ENCODE measurements at regions not wholly inside any gene's neighbourhood (a gene's known extent, or its start where the extent isn't known, plus 50 kb on each side); places are given as distances from the start of the nearest gene placed in this dataset.
"Not testable (repeated sequence)": the region's sequence is repeated elsewhere in the genome, so short reads cannot be mapped to it uniquely, and the experiment has no call there.

DNA sequence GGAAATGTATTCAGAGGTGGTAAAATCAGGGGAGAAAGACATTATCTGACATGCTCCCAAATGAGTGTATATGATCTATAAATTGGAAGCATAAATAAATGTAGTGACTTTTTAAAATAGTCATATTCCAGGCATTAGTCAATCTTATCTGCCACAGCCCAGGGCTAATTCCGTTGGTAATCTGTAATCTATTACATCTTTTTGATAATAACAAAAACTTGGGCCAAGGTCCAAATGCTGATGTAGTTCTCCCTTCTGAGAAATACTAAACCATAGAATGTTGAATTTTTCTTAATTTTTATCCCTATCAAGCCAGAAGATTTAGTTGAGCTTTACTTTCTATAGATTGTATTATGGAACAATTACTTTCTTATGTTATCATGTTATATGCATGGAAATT, 1279.8 kb downstream of the EPHA7 start:
- DNase-seq (ENCODE audit: low spot score): no peak

DNA sequence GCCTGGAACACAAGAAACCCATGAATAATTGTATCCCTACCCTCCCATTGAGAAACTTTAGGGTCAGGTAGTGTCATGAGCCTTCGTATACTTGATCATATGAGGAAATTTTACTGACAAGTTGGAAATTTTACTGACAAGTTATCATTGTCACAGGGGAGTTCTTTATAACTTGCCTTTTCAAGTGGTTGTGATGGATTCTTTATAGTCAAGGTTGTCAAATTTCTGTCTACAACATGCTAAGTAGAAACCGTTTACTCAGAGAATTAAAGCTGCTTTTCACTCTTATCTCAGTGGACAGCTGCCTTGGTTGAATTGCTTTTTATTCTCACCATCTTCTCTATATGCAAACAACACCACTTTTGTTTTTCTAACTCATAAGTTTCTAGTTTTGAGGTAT, 1286.4 kb downstream of the EPHA7 start:
- DNase-seq (ENCODE audit: low spot score): no peak

DNA sequence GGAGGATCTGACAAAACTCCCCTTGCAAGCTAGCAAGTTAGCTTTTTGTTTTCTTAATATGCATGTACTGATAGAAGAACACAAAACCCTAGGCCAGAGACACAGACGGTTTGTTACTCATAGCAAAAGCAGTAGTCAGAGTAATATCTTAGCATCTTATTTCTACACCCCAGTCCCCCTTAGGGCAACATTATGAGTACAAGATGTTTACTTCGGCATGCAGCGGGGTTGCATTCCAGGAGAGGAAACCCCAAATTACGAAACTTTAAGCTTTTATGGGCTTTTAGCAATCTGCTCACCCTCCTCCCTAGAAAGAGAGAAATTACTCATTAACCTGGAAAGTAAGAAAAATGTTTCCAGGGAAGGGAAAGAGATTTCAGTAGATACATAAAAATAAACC, 1286.9 kb downstream of the EPHA7 start:
- DNase-seq (ENCODE audit: low spot score): no peak

DNA sequence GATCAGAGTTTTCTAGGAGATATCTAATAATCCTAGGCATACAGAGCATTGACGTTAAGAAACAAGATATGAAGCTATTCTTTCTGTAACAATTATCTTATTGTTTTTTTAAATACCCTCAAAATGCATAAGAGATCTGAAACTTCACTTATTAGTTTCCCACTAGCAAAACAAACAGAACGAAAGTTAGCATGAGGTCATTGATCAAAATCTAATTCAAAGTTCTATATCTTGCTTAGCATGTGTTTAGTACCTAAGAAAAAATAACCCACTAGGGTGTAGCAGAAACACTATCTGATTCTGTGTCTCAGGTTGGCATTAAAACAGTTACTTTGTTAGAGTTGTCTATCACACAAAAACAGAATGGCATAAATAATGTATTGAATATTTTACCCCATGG, 1288.4 kb downstream of the EPHA7 start:
- DNase-seq (ENCODE audit: low spot score): no peak

DNA sequence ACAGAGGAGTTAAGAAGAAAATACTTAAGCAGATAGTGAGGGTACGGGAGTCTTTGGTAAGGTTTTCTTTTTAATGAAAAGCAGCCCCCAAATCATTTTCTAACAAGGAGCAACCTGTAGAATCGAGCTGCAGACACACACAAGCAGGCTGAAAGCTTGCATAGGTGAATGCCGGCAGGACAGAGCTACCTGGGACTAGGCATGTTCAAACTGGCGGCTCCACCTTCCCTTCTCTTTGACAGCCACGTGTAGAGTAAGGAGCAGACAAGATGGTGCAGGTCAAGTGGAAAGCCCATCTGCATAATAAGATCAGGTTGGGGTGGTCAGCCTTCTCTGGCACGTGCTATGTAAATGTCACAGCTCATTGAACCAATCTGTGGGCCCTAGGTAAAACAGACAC, 1292.4 kb downstream of the EPHA7 start:
- DNase-seq (ENCODE audit: low spot score): no peak

DNA sequence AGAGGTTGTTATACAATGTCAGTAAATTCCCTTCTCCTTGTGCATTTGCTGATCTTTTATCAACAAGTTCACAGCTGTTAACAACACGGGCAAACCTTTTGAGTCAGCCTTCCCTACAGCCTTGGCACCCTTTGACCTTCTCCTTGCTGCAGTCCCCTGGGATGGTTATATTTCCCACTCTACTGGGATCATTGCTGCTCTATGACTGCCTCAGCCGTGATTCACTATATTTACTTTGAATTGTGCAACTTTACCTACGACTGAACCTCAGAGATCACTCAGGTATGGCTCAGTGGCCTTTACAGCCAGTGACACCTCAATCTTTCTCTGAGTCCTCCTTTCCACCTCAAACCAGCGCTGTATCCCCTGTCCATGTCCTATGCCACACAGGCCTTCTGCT, 1293.3 kb downstream of the EPHA7 start:
- DNase-seq (ENCODE audit: low spot score): no peak

DNA sequence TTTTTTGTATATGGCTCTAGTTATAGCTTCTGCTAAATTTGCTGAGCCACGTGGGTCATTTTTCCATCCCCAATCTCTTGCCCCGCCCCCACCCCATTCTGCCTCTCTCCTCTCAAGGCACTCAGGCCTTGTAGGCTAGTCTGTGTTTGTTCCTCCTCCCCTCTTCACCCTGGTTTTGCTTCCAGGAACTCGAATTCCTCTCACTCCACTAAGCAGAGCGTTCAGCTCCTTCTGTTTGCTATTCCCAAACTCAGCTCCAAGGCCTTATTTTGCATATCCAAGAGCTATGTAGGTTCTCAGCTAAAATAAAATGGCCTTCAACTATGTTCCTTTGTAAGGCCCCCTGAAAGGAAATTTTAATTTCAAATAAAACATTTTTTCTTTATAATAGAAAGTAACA, 1293.7 kb downstream of the EPHA7 start:
- DNase-seq (ENCODE audit: low spot score): no peak

DNA sequence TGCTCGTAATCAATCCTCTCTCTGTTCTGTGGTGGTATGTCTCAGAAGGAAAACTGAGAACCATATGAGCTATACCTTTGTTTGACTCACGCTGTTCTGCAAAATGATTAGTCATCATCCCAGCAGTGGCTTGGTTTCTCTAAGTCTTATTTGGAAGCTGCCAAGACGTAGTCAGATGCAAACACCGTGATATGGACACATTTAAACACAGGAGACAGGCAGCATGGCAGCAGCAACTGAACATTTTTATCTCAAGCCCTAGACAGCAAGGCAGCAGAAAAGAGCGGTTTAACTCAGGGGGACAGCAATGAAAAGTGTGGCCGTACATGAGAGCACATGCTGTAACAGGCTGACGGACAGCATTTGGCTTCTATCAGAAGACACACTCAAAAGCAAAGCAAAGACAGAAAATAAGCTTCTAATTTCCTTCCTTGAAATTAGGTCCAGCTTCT, 1295.1 kb downstream of the EPHA7 start:
- no peak for DNase-seq (ENCODE audit: low spot score)

DNA sequence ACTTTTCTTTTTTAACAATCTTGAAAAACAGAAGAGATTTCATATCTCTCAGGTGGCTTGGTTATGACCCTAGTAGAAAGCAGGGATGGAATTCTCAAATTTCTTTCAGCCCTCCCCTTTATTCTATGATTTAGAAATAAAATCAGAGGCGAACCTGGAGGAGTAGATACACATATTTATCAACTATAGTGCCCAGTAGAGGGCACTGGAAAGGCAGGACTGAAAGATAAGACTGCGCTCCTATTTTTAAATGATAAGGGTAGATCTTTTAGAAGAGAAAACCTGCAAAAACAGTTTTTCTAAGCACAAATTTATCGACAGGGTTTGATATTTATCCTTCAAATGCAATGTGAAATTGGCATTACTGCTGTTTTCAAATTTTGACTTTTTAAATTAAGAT, 1296.6 kb downstream of the EPHA7 start:
- peak; percentile 12 for DNase-seq (ENCODE audit: low spot score)

DNA sequence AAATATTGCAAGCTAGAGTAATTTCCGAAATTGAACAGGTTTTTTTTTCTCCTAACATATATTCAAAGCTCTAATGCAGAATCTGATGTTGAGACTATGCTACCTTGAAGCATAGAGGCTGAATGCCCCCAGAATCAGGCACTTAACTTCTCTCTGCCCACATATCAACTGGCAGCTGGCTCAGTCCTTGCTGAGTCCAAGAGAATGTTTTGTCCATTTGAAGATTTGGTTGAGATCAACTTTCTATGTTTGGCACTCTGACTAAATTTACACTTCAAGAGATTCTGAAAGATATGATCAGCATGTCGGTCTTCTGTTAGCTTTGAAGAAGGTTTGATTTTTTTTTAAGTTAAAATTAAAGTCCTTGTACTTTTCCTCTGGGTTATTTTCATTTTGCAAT, 1298.1 kb downstream of the EPHA7 start:
- DNase-seq (ENCODE audit: low spot score): no peak

DNA sequence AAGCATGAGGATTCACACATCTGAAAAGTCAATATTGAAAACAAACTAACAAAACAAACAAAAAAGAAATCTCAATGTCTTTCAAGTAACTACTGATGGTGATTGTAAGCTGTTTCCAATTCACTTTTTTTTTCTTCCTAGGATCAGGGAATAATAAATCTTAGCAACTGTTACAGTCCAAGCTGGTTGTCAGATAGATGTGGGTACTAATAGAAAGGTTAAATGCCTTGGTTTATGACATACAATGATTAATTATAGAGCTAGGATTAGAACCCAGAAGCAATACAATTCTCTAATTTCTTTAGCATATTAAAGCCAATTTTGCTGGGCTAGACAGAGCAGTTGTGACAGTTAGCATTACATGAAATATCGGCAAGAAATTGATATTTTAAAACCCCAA, 1301.6 kb downstream of the EPHA7 start:
- no peak for DNase-seq (ENCODE audit: low spot score)

DNA sequence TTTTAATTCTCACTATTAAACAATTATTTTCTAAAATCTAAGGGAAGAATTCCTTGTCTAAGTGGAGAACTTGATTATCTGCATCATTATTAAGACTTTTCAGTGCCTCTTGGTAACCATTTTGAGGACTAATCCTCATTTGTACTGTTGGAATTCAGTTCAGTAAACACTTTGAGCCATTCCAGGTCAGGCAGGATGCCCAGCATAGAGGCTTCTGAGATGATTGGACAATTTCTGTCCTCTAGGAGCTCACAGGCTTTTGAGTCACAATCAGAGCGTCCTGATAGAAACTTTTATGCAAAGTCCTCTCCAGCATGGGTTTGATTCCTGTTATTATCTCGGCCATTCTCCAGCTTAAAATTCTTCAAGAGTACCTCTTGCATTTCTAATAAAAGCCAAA, 1304.6 kb downstream of the EPHA7 start:
- peak; percentile 48 for DNase-seq (ENCODE audit: low spot score)

DNA sequence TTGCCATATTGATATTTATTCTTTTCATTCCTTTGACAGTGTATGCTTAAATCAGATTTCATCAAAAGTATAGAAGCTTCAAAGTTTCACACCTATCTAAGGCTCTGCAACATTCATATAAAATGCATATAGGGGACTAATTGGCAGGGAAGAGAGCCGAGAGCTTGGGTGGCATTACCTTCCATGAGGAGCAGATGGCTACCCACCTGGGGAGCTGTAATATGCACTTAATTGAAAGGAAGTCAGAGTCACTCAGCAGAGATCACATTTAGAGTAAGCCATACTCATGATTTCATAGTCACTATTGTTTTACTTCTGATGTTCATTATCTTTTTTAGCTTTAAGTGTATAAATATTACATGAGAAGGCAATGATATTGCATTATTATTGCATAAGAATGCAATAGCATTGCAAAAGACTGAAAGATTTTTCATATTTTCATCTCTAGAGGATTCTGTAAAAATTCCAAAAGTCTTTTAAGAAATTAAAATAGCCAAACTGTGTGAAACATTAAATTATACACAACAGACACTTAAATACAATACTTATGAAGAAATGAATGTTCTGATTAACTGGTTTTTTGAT, 1305.2 kb downstream of the EPHA7 start:
- peak; percentile 45 for DNase-seq (ENCODE audit: low spot score)

DNA sequence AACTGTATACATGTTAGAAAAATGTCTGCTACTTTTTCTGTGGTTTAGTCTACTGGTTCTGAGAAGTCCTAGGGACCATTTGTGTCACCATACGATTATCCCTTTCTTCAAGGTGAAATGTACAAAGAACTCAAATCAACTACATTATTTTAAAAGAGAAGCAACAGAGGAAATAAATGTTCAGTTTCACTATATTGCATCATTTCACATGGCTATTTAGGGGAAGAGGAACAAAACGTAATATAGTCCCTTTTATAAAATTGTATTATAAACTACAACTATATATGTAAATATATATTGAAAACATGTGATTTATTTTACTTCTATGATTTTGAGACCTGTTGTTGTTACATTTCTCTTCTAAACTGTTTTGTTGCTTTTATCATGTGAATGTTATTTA, 1308.0 kb downstream of the EPHA7 start:
- DNase-seq (ENCODE audit: low spot score): no peak

DNA sequence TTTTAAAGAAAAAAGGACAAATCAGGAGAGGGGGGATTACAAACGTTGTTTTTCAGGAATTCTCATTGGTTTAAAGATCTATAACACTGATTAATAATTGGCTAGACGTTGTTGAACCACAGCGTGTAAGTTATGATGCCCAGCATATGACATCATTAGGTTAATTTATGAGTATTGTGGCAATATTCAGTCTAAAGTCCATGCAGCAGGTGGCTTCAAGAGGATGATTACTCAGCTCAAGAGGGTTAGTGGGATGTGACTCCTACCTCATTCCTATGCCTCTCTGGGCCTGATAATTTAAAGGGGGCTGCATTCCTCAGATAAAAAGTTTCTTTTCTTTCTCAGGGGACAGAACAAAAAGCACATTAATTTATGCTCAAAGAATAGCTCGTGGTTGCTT, 1309.0 kb downstream of the EPHA7 start:
- no peak for DNase-seq (ENCODE audit: low spot score)

DNA sequence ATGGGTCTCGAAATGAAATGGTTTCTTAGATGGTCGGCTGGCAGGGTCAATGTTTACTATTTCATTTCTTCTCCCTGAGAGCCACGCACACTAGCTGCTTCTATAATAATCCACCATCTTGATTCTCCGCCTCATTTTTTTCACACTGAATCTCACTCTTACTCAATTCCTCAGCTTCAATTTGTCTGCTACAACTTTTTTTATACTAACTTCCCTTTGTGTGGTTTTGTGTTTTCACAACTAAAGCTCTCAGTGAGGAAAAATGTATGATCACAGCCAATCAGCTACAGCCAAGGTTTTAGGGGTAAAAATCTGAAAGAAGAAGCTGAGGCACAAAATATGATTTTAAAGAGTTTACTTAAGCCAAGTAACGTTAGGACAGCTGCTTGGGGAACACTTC, 1309.4 kb downstream of the EPHA7 start:
- DNase-seq (ENCODE audit: low spot score): no peak

DNA sequence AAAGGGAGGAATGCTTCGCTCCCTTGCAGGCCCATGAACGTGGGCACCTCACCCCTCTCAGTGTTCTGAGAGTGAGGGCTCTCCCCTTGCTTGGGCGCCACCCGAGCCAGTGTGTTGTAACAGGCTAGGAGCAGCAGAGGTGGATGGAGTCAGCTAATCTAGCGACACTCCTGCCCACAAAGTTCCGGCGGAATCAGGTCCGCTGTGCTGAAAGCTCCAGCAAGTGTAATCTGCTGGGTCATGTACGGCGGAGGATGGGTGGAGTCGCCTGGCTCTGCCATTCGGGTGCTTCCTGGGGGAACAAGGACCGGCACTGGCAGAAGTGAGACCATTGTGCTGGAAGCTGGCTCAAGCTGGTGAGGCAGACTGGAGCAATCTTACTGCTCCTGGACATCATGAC, 1310.1 kb downstream of the EPHA7 start:
- no peak for DNase-seq (ENCODE audit: low spot score)

DNA sequence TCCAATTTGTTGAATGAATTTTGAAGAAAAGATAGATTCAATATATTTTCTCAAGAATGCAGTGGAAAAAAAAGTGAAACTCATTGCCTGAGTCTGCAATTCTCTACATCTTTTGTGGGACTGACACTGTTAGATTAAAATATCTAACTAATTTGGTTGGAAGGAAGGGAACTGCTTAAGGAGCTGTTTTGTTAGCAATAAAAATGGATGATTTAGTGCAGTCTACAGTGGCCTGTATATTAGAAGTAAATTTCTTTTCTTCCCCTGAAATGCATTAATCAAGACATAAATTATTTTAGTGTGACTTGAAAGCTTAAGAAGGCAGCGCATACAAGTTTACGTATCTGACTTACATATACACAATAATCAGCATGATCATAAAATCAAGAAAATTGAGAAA, 1332.6 kb downstream of the EPHA7 start:
- DNase-seq (ENCODE audit: low spot score): no peak

DNA sequence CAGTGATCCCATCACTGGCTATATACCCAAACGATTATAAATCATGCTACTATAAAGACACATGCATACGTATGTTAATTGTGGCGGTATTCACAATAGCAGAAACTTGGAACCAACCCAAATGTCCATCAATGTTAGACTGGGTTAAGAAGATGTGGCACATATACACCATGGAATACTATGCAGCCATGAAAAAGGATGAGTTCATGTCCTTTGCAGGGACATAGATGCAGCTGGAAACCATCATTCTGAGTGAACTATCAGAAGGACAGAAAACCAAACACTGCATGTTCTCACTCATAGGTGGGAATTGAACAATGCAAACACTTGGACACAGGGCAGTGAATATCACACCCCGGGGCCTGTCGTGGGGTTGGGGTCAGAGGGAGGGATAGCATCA, 1335.4 kb downstream of the EPHA7 start:
- not testable (repeated sequence) for DNase-seq (ENCODE audit: low spot score)

DNA sequence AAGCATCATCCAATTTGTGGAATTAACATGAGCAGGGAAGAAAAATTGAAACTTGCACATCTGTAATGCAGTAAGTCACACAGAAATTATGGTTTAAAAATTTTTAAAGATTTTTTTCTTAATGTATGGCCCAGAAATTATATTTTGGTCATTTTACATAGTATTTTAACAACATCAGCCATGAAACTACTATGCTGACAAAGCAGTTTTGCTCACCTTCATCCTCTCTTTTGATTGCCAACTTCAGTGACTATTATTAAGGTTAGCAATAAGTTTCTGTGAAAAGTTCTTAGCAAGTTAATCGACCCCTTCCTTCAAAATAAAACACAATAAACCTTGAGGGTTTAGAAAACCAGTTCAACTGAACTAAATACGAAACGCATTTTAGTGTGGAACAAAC, 1347.0 kb downstream of the EPHA7 start:
- DNase-seq (ENCODE audit: low spot score): no peak

DNA sequence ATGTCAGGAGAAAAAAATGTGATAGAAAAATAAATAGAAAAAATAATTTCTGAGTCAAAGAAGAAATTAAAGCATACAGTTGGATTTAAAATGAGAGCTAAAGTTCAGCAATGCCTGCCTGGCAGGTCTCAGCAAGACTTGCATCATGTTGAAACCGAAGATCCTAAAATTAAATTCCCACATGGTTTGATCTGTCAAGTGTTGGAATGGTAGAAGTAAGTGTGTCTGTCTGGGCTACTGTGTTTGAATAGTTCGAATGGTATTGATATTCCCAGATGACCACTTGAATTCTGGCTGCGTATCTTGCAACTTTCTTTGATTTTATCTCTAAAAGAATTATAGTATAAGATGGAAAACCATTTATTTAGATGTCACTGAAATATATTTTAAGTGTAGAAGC, 1349.6 kb downstream of the EPHA7 start:
- no peak for DNase-seq (ENCODE audit: low spot score)

DNA sequence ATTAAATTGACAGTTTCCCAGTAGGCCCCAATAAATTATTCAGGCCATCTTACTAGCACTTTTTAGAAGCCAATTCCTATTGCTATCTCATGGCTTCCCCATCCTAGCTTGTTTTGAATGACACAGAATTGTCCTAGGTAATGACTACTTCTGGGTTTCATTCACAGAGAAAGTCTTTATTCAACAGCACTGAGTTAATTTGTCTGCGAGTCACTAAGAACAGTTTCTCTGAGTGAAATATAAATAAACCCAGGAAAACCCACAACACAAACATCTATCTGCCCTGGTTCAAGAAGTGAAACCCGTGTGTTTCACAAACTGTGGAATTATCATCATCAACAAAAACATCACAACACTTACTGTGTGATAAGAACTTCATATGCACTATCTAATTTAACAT, 1366.8 kb downstream of the EPHA7 start:
- DNase-seq (ENCODE audit: low spot score): no peak

DNA sequence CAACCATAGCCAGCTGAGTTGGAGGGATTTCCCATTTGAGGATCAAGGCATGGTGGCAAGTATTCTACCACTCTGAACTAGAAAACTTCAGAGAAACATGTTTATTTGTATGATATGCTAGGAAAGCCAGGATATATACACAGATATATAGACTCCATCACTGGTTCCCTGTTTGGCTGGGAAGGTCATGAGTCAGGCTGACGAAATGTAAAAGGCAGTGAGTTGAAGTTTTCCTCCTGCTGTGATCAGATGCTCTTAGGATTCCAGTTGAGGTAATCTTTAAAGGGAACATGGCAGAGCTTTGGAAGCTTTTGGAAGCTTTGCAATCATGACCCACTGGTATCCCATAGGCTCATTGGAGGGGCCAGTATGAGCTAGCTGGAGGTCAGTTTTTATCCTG, 1369.1 kb downstream of the EPHA7 start:
- DNase-seq (ENCODE audit: low spot score): no peak

DNA sequence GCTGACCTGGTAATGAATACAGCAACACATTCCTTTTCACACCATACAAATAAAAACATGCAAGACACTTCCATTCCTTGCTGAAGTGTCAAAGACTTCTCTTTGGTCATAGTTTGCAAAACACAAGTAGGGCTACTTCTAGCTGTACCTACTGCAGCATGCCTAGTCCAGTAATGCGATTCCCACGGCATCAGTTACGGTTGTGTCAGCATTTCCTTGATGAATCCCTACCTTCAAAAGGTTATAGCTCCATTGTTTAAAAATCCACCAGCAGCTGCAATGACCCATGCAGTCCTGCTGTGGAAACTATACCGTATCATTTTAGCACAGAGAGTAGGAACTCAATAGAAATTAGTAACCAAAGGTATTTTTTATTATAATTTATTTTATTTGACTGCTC, 1371.5 kb downstream of the EPHA7 start:
- DNase-seq (ENCODE audit: low spot score): no peak
